22Rv1 (cell line): ENCODE measurements at regions not wholly inside any gene's neighbourhood (a gene's known extent, or its start where the extent isn't known, plus 50 kb on each side); places are given as distances from the start of the nearest gene placed in this dataset.

Source experiments
- CTCF ChIP-seq: fragments of 450-650 bp; IDR thresholded peaks from 2 replicates; pipeline ENCODE4 v1.5.1; 2017; ENCODE audit warnings: mild to moderate bottlenecking
- ZFX ChIP-seq: fragments of 450-650 bp; IDR thresholded peaks from 2 replicates; pipeline ENCODE4 v1.6.1; 2017; ENCODE audit warnings: antibody characterized with exemption, borderline replicate concordance

- no peak for TF ChIP-seq CTCF
- TF ChIP-seq ZFX = no peak
These were observed 157.7 kb upstream of the CADPS start for GRCh38 chr3:63032881-63033280.
